ENCODE measurements at regions not wholly inside any gene's neighbourhood (a gene's known extent, or its start where the extent isn't known, plus 50 kb on each side); places are given as distances from the start of the nearest gene placed in this dataset.
"Not testable (repeated sequence)": the region's sequence is repeated elsewhere in the genome, so short reads cannot be mapped to it uniquely, and the experiment has no call there.

DNA sequence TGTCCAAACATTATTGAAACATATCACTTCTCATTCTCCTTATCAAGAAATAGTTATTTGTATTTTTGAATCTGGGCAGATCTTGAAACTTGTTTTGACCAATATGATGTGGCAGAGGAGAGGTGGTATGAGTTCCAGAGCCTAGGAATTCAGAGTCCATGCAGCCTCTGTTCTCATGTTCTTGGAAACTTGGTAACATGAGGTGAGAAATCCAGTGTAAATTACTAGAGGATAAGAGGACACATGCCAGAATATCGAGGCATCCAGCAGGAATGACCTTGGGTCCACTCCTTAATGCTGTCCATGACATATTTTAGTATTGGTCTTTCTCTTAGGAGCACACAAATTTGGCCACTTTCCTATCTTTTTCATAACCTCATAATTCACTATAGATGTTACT is 1374.6 kb downstream of the FSCB start:
- dilution Hi-C loops (cut with HindIII; ENCODE audit: low sequenced_read_pairs, unreplicated experiment) (no loop called here), in situ Hi-C loops (cut with MboI; ENCODE audit: low sequenced_read_pairs) (no loop called here), intact Hi-C loops (cut with micrococcal nuclease) (no loop called here)
- no peak for ATAC-seq (ENCODE audit: low read depth)
- no peak for DNase-seq
- Histone ChIP-seq H3K9ac (ENCODE audit: low read depth, low read length) (no peak overlapping the region), H4K8ac (ENCODE audit: low read depth in 2 of 2, low read length in 2 of 2) (no peak overlapping the region), H3K4me3 (ENCODE audit: insufficient read depth, low read depth, low read length) (no peak overlapping the region), H3K27ac (ENCODE audit: insufficient read depth, low read length) (no peak overlapping the region), H3K4ac (ENCODE audit: low read depth, low read length) (no peak overlapping the region), H2BK120ac (ENCODE audit: low read depth, low read length) (no peak overlapping the region), H3K36me3 (ENCODE audit: control insufficient read depth, insufficient read depth, low read length) (no peaks in the 10 kb centered on the region), H2BK5ac (ENCODE audit: low read depth, low read length, poor library complexity, severe bottlenecking) (no peak overlapping the region), H3K4me1 (ENCODE audit: control insufficient read depth, insufficient read depth, low read length) (no peaks in the 10 kb centered on the region), H3K27me3 (ENCODE audit: control insufficient read depth, insufficient read depth, low read length) (no peaks in the 10 kb centered on the region), H2AK5ac (ENCODE audit: low read depth, low read length) (no peak overlapping the region), H3K18ac (ENCODE audit: low read depth, low read length) (no peak overlapping the region), H2BK20ac (ENCODE audit: low read depth, low read length) (no peak overlapping the region), H2AFZ (replicated peaks; ENCODE audit: low read length, poor library complexity) (no peak overlapping the region), H2BK15ac (ENCODE audit: low read depth, low read length) (no peak overlapping the region), H4K91ac (ENCODE audit: insufficient read depth, low read depth, low read length) (no peak overlapping the region), H3K9me1 (ENCODE audit: insufficient read depth, low read length) (no peaks in the 10 kb centered on the region), H3K9me3 (ENCODE audit: control insufficient read depth, insufficient read depth, low read length) (0 out of 2 replicates have a peak, but pooled peaks cover 5% of the 10 kb centered on the region), H3K4me2 (ENCODE audit: low read depth, low read length) (no peak overlapping the region), H4K5ac (ENCODE audit: low read depth, low read length) (no peak overlapping the region), H2AK9ac (replicated peaks; ENCODE audit: low read depth, low read length, poor library complexity) (no peak overlapping the region), H3K79me1 (ENCODE audit: low read depth in 1 of 2, low read length in 2 of 2) (no peaks in the 10 kb centered on the region), H3K23ac (ENCODE audit: low read depth, low read length) (no peak overlapping the region), H3K14ac (replicated peaks; ENCODE audit: low read depth, low read length) (no peak overlapping the region), H3K56ac (ENCODE audit: extremely low read depth, insufficient read depth, low read length) (no peak overlapping the region), H4K20me1 (ENCODE audit: insufficient read depth, low read length) (no peaks in the 10 kb centered on the region)
- WGBS, 2 experiments (ENCODE audit: extremely low coverage in 2 of 2, insufficient read length in 1 of 2), result no CpG with 5 or more reads among the region's 1 CpG
- TF ChIP-seq CEBPB (IDR thresholded peaks at IDR 0.05; ENCODE audit: low read depth, low read length) (no peak), CHD1 (IDR thresholded peaks at IDR 0.05; ENCODE audit: low read depth, low read length) (no peak), FOS (IDR thresholded peaks at IDR 0.05; ENCODE audit: low read depth, low read length) (no peak), POLR2A (IDR thresholded peaks at IDR 0.05; ENCODE audit: low read depth, low read length) (no peak), MAFK (IDR thresholded peaks at IDR 0.05; ENCODE audit: low read depth, low read length) (no peak), RCOR1 (IDR thresholded peaks at IDR 0.05; ENCODE audit: insufficient replicate concordance, low read length) (no peak)
- TF ChIP-seq, protein P1, sequence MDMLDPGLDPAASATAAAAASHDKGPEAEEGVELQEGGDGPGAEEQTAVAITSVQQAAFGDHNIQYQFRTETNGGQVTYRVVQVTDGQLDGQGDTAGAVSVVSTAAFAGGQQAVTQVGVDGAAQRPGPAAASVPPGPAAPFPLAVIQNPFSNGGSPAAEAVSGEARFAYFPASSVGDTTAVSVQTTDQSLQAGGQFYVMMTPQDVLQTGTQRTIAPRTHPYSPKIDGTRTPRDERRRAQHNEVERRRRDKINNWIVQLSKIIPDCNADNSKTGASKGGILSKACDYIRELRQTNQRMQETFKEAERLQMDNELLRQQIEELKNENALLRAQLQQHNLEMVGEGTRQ (IDR thresholded peaks at IDR 0.05; ENCODE audit: low read depth, low read length), result no peak
- TF ChIP-seq, protein P2, sequence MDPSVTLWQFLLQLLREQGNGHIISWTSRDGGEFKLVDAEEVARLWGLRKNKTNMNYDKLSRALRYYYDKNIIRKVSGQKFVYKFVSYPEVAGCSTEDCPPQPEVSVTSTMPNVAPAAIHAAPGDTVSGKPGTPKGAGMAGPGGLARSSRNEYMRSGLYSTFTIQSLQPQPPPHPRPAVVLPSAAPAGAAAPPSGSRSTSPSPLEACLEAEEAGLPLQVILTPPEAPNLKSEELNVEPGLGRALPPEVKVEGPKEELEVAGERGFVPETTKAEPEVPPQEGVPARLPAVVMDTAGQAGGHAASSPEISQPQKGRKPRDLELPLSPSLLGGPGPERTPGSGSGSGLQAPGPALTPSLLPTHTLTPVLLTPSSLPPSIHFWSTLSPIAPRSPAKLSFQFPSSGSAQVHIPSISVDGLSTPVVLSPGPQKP (IDR thresholded peaks at IDR 0.05; ENCODE audit: borderline replicate concordance, low read depth, low read length), result no peak
- ChIA-PET CTCF (no interaction called here), POLR2A (ENCODE audit: unreplicated experiment) (no interaction called here)
- BruUV-seq (replicated peaks), result no TSS peak

DNA sequence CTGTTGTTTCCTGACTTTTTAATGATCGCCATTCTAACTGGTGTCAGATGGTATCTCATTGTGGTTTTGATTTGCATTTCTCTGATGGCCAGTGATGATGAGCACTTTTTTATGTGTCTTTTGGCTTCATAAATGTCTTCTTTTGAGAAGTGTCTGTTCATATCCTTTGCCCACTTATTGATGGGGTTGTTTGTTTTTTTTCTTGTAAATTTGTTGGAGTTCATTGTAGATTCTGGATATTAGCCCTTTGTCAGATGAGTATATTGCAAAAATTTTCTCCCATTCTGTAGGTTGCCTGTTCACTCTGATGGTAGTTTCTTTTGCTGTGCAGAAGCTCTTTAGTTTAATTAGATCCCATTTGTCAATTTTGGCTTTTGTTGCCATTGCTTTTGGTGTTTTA is 1378.7 kb downstream of the FSCB start:
- H3K14ac ChIP-seq (replicated peaks; ENCODE audit: low read depth, low read length); H2AK5ac ChIP-seq (ENCODE audit: low read depth, low read length); H2BK20ac ChIP-seq (ENCODE audit: low read depth, low read length); H3K4me2 ChIP-seq (ENCODE audit: low read depth, low read length); in situ Hi-C loops (cut with MboI; ENCODE audit: low sequenced_read_pairs); H4K20me1 ChIP-seq (ENCODE audit: insufficient read depth, low read length); H3K23ac ChIP-seq (ENCODE audit: low read depth, low read length); BruUV-seq (replicated peaks); POLR2A ChIA-PET (ENCODE audit: unreplicated experiment); intact Hi-C loops (cut with micrococcal nuclease); H3K9me3 ChIP-seq (ENCODE audit: control insufficient read depth, insufficient read depth, low read length); H2BK15ac ChIP-seq (ENCODE audit: low read depth, low read length); H3K4me3 ChIP-seq (ENCODE audit: insufficient read depth, low read depth, low read length); dilution Hi-C loops (cut with HindIII; ENCODE audit: low sequenced_read_pairs, unreplicated experiment); H4K5ac ChIP-seq (ENCODE audit: low read depth, low read length); H4K91ac ChIP-seq (ENCODE audit: insufficient read depth, low read depth, low read length); H2BK5ac ChIP-seq (ENCODE audit: low read depth, low read length, poor library complexity, severe bottlenecking); H4K8ac ChIP-seq (ENCODE audit: low read depth in 2 of 2, low read length in 2 of 2); H3K36me3 ChIP-seq (ENCODE audit: control insufficient read depth, insufficient read depth, low read length); H3K27ac ChIP-seq (ENCODE audit: insufficient read depth, low read length); H3K79me1 ChIP-seq (ENCODE audit: low read depth in 1 of 2, low read length in 2 of 2); CTCF ChIA-PET; H3K4ac ChIP-seq (ENCODE audit: low read depth, low read length); H3K27me3 ChIP-seq (ENCODE audit: control insufficient read depth, insufficient read depth, low read length); ATAC-seq (ENCODE audit: low read depth); H2BK120ac ChIP-seq (ENCODE audit: low read depth, low read length); DNase-seq; H3K9me1 ChIP-seq (ENCODE audit: insufficient read depth, low read length); H2AFZ ChIP-seq (replicated peaks; ENCODE audit: low read length, poor library complexity); H3K18ac ChIP-seq (ENCODE audit: low read depth, low read length); H3K9ac ChIP-seq (ENCODE audit: low read depth, low read length); H2AK9ac ChIP-seq (replicated peaks; ENCODE audit: low read depth, low read length, poor library complexity); H3K56ac ChIP-seq (ENCODE audit: extremely low read depth, insufficient read depth, low read length); H3K4me1 ChIP-seq (ENCODE audit: control insufficient read depth, insufficient read depth, low read length): not testable (repeated sequence)
- WGBS, 2 experiments (ENCODE audit: extremely low coverage in 2 of 2, insufficient read length in 1 of 2), result no CpG with 5 or more reads among the region's 1 CpG
